ENCODE measurements at regions not wholly inside any gene's neighbourhood (a gene's known extent, or its start where the extent isn't known, plus 50 kb on each side); places are given as distances from the start of the nearest gene placed in this dataset.

DNA sequence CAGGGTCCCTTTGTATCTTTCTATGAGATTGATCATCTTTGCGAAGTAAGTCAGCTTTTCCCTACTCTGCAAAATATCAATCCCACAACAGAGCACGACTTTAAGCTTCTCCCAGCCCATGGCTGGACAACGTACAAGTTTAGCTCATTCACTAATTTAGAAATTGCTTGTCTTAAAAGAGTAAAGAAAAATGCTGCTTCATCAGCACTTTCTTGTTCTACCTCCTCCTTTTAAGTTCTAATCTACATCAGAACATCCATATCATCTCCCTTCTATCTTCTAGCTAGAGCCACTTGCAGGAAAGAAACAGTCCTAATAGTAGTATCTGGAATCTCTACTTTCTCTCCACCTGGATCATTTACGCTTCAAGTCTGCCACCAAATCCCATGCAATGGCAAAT, 441.2 kb upstream of the ESRRG start:
- no peak overlapping the region for H3K27ac ChIP-seq (ENCODE audit: low read depth in 2 of 2, low read length in 1 of 2)
- no peak overlapping the region for H3K4me3 ChIP-seq (ENCODE audit: low read depth in 1 of 2, low read length in 2 of 2)
- no peaks in the 10 kb centered on the region for H3K27me3 ChIP-seq (ENCODE audit: control insufficient read depth in 1 of 2, insufficient read depth in 2 of 2, low read length in 2 of 2)
- no peaks in the 10 kb centered on the region for H3K4me1 ChIP-seq (ENCODE audit: control insufficient read depth in 2 of 2, insufficient read depth in 2 of 2, low read length in 1 of 2)
- no peaks in the 10 kb centered on the region for H3K36me3 ChIP-seq (ENCODE audit: control insufficient read depth in 2 of 2, insufficient read depth in 2 of 2, low read length in 1 of 2)
- no peaks in the 10 kb centered on the region for H3K9me3 ChIP-seq (ENCODE audit: control insufficient read depth in 2 of 2, insufficient read depth in 1 of 2, low read depth in 1 of 2, low read length in 1 of 2)
- 91% methylated on average over 4 of the region's 4 CpGs for WGBS, 2 donors

DNA sequence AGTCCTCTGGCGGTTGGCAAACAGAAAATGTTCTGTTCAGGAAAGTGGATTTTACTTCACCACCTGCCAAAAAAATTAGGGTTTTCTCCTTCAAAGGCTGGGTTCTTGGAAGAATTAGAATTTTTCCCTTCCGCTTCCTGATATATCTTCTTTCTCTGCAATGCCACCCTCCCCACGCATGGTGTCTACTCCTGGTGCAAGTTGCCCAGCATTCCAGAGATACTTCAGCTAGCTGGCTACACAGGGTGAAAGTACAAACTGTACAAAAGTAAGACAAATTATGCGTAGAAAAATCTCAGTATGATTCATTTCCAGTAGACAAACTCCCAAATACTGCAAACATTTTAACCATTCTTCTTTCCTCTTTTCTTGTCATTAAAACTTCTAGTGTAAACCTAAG, 430.1 kb upstream of the ESRRG start:
- WGBS, 2 donors, result 68 to 70% methylated on average over 4 of the region's 4 CpGs
- H3K9me3 ChIP-seq (ENCODE audit: control insufficient read depth in 2 of 2, insufficient read depth in 1 of 2, low read depth in 1 of 2, low read length in 1 of 2), result no peaks in the 10 kb centered on the region
- H3K36me3 ChIP-seq (ENCODE audit: control insufficient read depth in 2 of 2, insufficient read depth in 2 of 2, low read length in 1 of 2), result no peaks in the 10 kb centered on the region
- H3K27ac ChIP-seq (ENCODE audit: low read depth in 2 of 2, low read length in 1 of 2), result no peak overlapping the region
- H3K4me1 ChIP-seq (ENCODE audit: control insufficient read depth in 2 of 2, insufficient read depth in 2 of 2, low read length in 1 of 2), result no peaks in the 10 kb centered on the region
- no peak overlapping the region for H3K4me3 ChIP-seq (ENCODE audit: low read depth in 1 of 2, low read length in 2 of 2)
- no peaks in the 10 kb centered on the region for H3K27me3 ChIP-seq (ENCODE audit: control insufficient read depth in 1 of 2, insufficient read depth in 2 of 2, low read length in 2 of 2)

DNA sequence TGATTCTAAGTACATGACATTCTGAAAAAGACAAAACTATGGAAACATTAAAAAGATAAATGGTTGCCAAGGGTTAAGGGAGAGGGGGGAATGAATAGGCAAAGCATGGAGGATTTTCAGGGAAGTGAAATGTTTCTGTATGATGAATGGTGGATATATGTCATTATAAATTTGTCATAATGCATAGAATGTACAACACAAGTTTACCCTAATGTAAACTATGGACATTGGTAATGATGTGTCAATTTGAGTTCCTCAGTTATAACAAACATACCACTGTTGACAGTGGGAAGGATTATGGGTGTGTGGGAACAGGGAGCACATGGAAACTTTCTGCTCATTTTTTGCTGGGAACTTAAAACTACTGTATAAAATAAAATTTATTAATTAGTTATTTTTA, 427.1 kb upstream of the ESRRG start:
- no peaks in the 10 kb centered on the region for H3K36me3 ChIP-seq (ENCODE audit: control insufficient read depth in 2 of 2, insufficient read depth in 2 of 2, low read length in 1 of 2)
- no peaks in the 10 kb centered on the region for H3K27me3 ChIP-seq (ENCODE audit: control insufficient read depth in 1 of 2, insufficient read depth in 2 of 2, low read length in 2 of 2)
- H3K27ac ChIP-seq (ENCODE audit: low read depth in 2 of 2, low read length in 1 of 2), result no peak overlapping the region
- H3K4me3 ChIP-seq (ENCODE audit: low read depth in 1 of 2, low read length in 2 of 2), result no peak overlapping the region
- no peaks in the 10 kb centered on the region for H3K9me3 ChIP-seq (ENCODE audit: control insufficient read depth in 2 of 2, insufficient read depth in 1 of 2, low read depth in 1 of 2, low read length in 1 of 2)
- H3K4me1 ChIP-seq (ENCODE audit: control insufficient read depth in 2 of 2, insufficient read depth in 2 of 2, low read length in 1 of 2), result no peaks in the 10 kb centered on the region

DNA sequence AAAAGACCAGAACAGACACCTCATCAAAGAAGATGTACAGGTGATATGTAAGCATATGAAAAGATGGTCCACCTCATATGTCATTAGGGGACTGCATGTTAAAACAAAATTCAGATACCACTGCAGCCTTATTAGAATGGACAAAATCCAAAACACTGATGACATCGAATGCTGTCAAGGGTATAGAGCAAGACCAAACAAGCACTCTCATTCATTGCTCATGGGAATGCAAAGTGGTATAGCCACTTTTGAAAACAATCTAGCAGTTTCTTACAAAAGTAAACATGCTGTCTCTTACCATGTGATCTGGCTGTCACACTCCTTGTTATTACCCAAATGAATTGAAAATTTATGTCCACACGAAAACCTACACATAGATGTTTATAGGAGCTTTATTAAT, 426.6 kb upstream of the ESRRG start:
- no peak overlapping the region for H3K27ac ChIP-seq (ENCODE audit: low read depth in 2 of 2, low read length in 1 of 2)
- H3K4me3 ChIP-seq (ENCODE audit: low read depth in 1 of 2, low read length in 2 of 2), result no peak overlapping the region
- WGBS, 2 donors, result 35 to 55% methylated on average over 2 of the region's 2 CpGs
- no peaks in the 10 kb centered on the region for H3K4me1 ChIP-seq (ENCODE audit: control insufficient read depth in 2 of 2, insufficient read depth in 2 of 2, low read length in 1 of 2)
- no peaks in the 10 kb centered on the region for H3K27me3 ChIP-seq (ENCODE audit: control insufficient read depth in 1 of 2, insufficient read depth in 2 of 2, low read length in 2 of 2)
- no peaks in the 10 kb centered on the region for H3K36me3 ChIP-seq (ENCODE audit: control insufficient read depth in 2 of 2, insufficient read depth in 2 of 2, low read length in 1 of 2)
- H3K9me3 ChIP-seq (ENCODE audit: control insufficient read depth in 2 of 2, insufficient read depth in 1 of 2, low read depth in 1 of 2, low read length in 1 of 2), result no peaks in the 10 kb centered on the region

DNA sequence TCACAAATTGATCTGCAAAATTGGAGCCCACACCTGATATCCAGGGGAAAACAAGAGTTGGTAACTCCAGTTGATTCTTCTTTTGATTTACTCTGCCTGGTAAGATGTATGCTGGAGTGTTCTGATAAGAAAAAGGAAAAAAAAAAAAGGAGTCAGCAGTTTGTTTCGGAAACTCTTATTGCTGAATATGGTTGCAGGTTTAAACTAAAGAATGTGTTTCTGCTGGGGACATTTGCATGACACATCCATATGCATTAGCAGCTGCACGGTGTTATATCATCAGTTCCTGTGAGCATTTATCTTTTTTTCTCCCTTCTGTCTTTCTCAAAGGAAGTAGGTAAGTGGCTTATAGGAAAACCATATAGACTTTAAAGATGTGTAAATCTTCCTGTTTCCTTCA, 418.5 kb upstream of the ESRRG start:
- Histone ChIP-seq H3K27ac (ENCODE audit: low read depth in 2 of 2, low read length in 1 of 2) (no peak overlapping the region), H3K4me1 (ENCODE audit: control insufficient read depth in 2 of 2, insufficient read depth in 2 of 2, low read length in 1 of 2) (no peaks in the 10 kb centered on the region), H3K9me3 (ENCODE audit: control insufficient read depth in 2 of 2, insufficient read depth in 1 of 2, low read depth in 1 of 2, low read length in 1 of 2) (peaks cover 0 to 2% of the 10 kb centered on the region in 2 donors), H3K27me3 (ENCODE audit: control insufficient read depth in 1 of 2, insufficient read depth in 2 of 2, low read length in 2 of 2) (peaks cover 0 to 8% of the 10 kb centered on the region in 2 donors), H3K4me3 (ENCODE audit: low read depth in 1 of 2, low read length in 2 of 2) (no peak overlapping the region), H3K36me3 (ENCODE audit: control insufficient read depth in 2 of 2, insufficient read depth in 2 of 2, low read length in 1 of 2) (no peaks in the 10 kb centered on the region)
- WGBS, 2 donors, result 79 to 82% methylated on average over 2 of the region's 2 CpGs

DNA sequence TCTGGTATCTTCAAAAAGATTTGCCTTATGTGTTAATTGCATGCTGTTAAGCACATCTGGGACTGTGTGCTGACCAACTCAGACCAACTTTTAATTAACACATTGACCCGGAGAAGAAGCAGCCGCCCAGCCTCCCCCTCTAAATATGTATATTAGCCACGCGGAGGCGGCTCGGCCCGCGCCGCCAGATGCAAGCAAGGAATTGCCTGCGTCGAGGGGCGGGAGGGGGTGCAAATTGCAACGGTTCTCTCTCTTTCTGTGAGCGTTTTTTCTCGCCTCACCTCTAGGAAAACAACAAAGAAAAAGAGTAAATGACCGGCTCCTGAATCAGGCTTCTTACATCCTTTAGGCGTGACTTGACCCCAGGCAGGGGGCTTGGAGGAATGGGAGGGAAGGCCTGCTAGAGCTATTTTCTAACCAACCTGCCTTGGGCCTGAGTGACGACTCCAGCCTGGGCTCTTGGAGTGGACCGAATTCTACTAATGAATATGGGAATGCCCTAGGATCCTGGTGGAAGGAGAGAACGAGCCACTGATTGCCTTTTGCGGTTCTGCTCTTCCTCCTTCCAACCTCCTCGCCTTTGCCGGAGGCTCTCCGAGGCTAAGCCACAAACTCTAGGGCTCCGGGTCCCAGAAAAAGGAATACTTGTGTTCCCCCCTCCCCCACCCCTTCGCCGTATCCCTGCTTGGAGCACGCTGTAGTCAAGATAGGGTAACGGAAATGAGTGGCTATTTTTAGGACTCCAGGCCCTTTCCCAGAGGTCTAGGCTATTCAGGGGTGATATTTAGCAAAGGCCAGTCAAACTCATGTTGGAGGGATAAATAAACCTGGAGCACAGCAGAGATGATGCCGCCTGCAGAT, 417.0 kb upstream of the ESRRG start:
- Histone ChIP-seq H3K9me3 (ENCODE audit: control insufficient read depth in 2 of 2, insufficient read depth in 1 of 2, low read depth in 1 of 2, low read length in 1 of 2) (peaks cover 0 to 2% of the 10 kb centered on the region in 2 donors), H3K27ac (ENCODE audit: low read depth in 2 of 2, low read length in 1 of 2) (no peak overlapping the region), H3K4me3 (ENCODE audit: low read depth in 1 of 2, low read length in 2 of 2) (no peak overlapping the region), H3K4me1 (ENCODE audit: control insufficient read depth in 2 of 2, insufficient read depth in 2 of 2, low read length in 1 of 2) (peaks cover 2 to 5% of the 10 kb centered on the region in 2 donors), H3K36me3 (ENCODE audit: control insufficient read depth in 2 of 2, insufficient read depth in 2 of 2, low read length in 1 of 2) (no peaks in the 10 kb centered on the region), H3K27me3 (ENCODE audit: control insufficient read depth in 1 of 2, insufficient read depth in 2 of 2, low read length in 2 of 2) (peaks cover 1 to 15% of the 10 kb centered on the region in 2 donors)
- WGBS, 2 donors, result 48 to 67% methylated on average over 30 of the region's 30 CpGs

DNA sequence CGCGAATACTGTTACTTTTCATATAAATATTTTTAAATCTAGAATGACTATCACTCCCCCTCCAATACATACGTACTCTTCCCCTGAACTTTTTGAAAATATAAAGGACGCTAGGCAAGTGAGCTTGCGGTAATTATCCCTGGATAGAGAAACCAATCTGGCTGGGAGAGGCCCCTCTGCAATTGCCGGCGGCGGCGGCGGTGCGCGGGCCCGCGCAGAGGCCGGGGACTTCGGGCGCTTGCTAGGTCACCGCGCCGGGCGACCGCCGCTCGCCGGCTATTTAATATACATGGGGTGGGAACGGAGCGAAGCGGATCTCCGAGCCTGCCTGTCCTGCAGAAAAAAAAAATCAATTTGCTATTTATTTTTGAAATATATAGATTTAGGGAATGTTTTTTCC, 416.3 kb upstream of the ESRRG start:
- Histone ChIP-seq H3K27me3 (ENCODE audit: control insufficient read depth in 1 of 2, insufficient read depth in 2 of 2, low read length in 2 of 2) (peaks cover 2 to 15% of the 10 kb centered on the region in 2 donors), H3K4me1 (ENCODE audit: control insufficient read depth in 2 of 2, insufficient read depth in 2 of 2, low read length in 1 of 2) (peaks cover 4 to 5% of the 10 kb centered on the region in 2 donors), H3K4me3 (ENCODE audit: low read depth in 1 of 2, low read length in 2 of 2) (no peak overlapping the region), H3K9me3 (ENCODE audit: control insufficient read depth in 2 of 2, insufficient read depth in 1 of 2, low read depth in 1 of 2, low read length in 1 of 2) (peaks cover 2% of the 10 kb centered on the region in 2 donors), H3K36me3 (ENCODE audit: control insufficient read depth in 2 of 2, insufficient read depth in 2 of 2, low read length in 1 of 2) (no peaks in the 10 kb centered on the region), H3K27ac (ENCODE audit: low read depth in 2 of 2, low read length in 1 of 2) (no peak overlapping the region)
- whole genome bisulfite sequencing, 2 donors, result 23 to 43% methylated on average over 29 of the region's 29 CpGs

DNA sequence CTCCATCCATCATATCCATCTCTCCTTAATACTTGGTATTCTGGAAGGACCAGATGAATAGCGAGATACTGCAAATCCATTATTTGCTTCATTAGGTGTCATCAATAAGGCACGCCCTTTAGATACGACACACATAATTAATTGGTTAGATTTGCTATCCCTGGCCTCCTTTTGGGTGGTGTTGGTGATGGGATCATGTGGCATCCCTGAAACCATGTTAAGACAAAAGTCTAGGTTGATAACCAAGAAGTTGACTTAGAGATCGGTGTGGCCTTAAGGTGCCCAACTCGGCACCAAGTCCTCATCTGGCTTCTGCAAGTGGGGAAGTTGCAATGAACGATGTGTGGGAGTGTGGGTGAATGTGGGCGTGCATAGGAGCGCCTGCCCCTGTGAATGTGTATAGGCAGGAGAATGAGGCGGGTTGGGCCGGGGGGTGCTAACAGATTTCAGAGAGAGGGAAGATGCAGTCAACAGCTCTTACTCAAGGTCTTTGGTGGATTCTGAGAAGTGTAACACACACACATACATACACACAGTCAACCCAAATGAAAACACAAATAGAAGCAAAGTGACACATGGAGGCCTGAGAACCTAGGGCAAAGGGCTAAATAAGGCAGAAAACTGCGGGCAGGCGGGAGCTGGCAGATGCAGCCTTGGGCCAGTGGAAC, 415.7 kb upstream of the ESRRG start:
- 48 to 69% methylated on average over 12 of the region's 12 CpGs for WGBS, 2 donors
- Histone ChIP-seq H3K9me3 (ENCODE audit: control insufficient read depth in 2 of 2, insufficient read depth in 1 of 2, low read depth in 1 of 2, low read length in 1 of 2) (peaks cover 2% of the 10 kb centered on the region in 2 donors), H3K4me3 (ENCODE audit: low read depth in 1 of 2, low read length in 2 of 2) (no peak overlapping the region), H3K27me3 (ENCODE audit: control insufficient read depth in 1 of 2, insufficient read depth in 2 of 2, low read length in 2 of 2) (peaks cover 2 to 15% of the 10 kb centered on the region in 2 donors), H3K4me1 (ENCODE audit: control insufficient read depth in 2 of 2, insufficient read depth in 2 of 2, low read length in 1 of 2) (peaks cover 4 to 5% of the 10 kb centered on the region in 2 donors), H3K36me3 (ENCODE audit: control insufficient read depth in 2 of 2, insufficient read depth in 2 of 2, low read length in 1 of 2) (no peaks in the 10 kb centered on the region), H3K27ac (ENCODE audit: low read depth in 2 of 2, low read length in 1 of 2) (no peak overlapping the region)

DNA sequence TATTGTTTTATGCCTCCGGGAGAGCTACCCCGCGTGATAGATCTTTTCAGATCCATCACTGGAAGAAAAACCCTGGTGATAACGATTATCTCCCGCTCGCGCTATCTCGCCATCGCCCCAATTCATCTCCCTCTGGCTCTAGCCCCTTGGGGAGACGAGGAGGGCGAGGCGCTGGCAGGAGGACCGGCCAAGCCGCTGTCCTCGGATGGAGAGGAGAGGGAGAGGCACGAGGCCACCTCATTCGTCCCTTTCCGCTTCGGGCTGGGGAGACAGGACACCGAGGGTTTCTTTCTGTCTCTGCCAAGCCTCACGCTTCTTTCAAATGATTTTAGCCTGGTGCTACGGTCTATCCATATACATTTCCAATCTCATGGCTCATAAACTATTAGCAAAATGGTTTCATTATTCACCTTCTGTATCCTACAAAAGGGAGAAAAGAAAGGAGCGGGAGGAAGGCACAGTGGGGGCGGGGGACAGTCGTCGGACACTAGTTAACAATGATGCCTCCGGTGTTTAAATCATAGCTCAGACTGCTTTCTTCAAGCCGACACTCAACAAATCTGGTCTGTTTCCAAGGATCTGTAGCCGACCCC, 415.0 kb upstream of the ESRRG start:
- Histone ChIP-seq H3K9me3 (ENCODE audit: control insufficient read depth in 2 of 2, insufficient read depth in 1 of 2, low read depth in 1 of 2, low read length in 1 of 2) (peaks cover 2% of the 10 kb centered on the region in 2 donors), H3K27me3 (ENCODE audit: control insufficient read depth in 1 of 2, insufficient read depth in 2 of 2, low read length in 2 of 2) (peaks cover 2 to 15% of the 10 kb centered on the region in 2 donors), H3K36me3 (ENCODE audit: control insufficient read depth in 2 of 2, insufficient read depth in 2 of 2, low read length in 1 of 2) (no peaks in the 10 kb centered on the region), H3K4me1 (ENCODE audit: control insufficient read depth in 2 of 2, insufficient read depth in 2 of 2, low read length in 1 of 2) (peaks cover 4 to 5% of the 10 kb centered on the region in 2 donors), H3K27ac (ENCODE audit: low read depth in 2 of 2, low read length in 1 of 2) (no peak overlapping the region), H3K4me3 (ENCODE audit: low read depth in 1 of 2, low read length in 2 of 2) (no peak overlapping the region)
- 18 to 19% methylated on average over 27 to 29 of the region's 29 CpGs for WGBS, 2 donors

All from esophagus (tissue), 2 donors.